Fibroblast of skin of abdomen (primary cell): ENCODE measurements at regions not wholly inside any gene's neighbourhood (a gene's known extent, or its start where the extent isn't known, plus 50 kb on each side); places are given as distances from the start of the nearest gene placed in this dataset.

Source experiments
- DNase-seq: peaks from one replicate; pipeline ENCODE4 v3.0.0-alpha.2; 2013

DNA sequence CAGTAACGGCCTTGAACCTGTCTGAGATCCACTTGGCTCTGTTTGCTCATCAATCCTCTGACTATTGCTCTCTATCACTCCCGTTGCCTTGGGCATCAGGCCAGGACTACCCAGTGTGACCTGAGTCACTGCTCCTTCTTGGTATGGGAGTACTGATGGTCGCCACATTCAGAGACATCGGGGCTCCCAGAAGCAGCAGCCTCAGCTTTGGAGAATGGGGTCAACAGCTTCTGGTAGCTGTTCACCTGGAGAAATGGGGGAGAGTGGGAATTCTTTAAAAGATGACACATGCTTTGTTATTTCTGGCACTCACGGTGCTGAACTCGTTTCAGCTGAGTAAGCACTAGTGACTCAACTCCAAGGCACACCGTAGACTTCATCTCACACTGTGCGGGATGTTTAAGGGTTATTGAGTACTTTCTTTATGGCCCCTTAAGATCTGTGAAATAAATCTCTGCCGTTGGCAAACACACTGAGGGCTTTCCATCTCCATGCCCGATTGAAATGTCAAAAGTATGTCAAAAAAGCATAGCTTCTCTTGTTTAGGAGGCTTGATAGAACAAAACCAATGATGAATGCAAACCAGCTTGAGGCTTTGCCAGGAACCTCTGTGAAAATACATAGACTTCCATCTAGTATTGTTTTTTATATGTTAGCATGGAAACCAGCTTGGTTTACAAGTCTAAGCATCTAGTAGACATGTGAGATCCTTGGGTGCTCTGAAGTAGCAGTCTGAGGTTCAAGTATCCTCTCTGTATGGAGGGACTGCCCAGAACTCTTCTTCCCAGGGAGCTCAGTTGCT lies 333.1 kb downstream of the CXCL12 start:
- peak; percentile 88 for DNase-seq

DNA sequence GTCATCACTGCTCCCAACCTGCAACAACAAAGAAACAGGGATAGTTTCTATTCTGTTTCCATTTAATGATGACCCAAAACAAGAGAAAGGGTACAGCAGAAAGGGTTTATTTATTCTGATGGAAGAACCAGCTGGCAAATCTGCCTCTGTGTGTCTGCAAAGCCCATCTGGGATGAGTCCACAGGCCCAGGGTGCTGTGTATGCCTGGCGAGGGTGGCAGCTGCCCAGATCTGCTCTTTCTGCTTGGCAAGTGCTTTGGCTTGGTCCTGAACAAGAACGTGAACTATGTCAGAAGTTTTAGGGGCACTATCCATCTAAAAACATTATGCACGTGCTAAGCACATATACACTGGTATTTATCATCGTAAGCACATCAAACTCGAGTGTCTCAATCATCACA lies 333.8 kb downstream of the CXCL12 start:
- no peak for DNase-seq

GRCh38 chr10:44049301-44050015 lies 335.4 kb downstream of the CXCL12 start:
- no peak for DNase-seq

- no peak for DNase-seq
These were observed 337.5 kb downstream of the CXCL12 start for GRCh38 chr10:44047361-44047760.

DNA sequence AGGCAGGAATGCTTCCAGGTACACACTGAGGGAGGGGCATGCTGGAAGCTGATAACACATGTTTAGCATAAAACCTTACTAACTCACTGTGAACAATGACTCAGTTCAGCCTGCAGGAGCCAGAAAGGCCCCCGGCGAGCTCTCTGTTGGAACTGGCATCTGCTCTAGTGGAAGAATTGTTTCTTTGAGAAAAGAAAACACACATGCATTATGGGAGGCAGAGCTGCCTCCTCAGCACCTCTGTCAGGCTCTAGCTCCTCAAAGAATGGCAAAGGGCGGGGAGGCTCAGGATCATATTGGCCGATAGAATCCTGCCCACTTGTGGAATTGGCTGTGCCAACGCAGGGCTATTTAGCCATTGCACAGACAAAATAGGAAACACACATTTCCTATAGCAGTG lies 338.3 kb downstream of the CXCL12 start:
- DNase-seq: peak; percentile 53

DNA sequence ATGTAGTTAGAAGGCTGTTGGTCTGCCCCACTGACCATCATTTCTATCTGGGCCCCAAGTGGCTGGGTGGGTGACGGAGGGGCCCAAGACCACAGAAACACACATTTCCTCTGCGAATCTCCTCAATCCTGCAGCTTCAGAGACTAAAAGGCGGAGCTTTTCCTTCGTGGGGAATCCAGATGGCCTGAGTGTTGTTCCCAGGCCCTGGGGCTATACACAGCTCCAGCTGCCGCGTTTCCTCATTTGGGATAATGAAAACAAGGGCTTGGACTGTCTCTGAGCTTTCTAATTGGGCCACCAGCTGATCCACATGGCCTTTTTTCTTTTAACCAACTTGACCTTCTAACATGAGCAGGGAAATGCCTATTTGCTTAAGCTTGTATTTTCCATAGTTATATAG lies 339.9 kb downstream of the CXCL12 start:
- no peak for DNase-seq

DNA sequence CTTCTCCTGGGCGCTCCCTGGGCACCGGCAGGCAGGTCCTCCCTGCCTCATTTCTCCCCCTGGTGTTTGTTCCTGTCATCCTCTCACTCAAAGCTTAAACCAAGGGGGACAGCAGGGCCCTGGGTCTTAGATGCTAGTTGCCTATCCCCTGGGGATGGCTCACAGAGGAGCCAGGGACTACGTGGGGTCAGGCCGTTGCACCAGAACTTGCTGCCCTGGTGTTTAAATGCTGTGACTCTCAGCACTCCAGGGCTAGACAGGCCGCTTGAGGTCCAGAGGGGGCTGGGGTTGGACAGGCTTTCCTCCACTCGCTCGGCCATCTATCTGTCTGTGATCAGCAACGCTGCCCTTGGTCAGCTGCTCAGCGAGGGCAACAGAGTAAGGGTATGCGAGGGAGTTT lies 340.3 kb downstream of the CXCL12 start:
- no peak for DNase-seq

- DNase-seq: no peak
These were observed 341.1 kb downstream of the CXCL12 start for GRCh38 chr10:44043646-44044375.

GRCh38 chr10:44042926-44043602 lies 341.8 kb downstream of the CXCL12 start:
- DNase-seq: no peak

DNA sequence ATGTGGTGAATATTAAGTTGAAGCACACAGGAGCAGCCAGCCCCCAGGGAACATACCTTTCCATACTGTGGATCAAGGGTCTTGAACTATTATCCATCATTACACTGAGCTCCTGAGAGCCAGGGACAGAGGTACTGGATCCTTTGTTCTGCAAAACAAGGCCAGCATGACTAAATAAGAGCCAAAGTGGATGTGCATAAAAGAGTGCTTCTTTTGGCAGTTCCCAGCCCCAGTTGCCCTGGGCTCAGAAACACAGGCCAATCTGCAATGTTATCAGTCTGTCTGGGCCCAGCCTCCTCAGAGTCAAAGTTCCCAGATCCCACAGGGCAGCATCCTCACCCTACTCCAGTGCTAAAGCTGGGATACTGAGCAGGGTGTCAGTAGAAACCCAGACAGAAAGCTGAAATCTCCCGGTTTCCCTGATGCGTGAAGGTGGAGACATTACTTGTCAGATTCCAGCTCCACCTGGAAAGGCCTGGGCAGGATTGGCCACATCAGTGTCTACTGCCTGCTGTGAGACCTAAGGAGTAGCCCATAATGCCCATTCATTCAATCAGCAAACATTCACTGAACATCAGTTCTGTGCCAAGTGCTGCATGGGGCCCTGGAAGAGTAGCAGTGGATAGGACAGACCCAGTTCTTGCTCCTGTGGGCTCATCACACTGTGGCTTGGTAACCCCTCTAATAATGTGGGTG lies 342.7 kb downstream of the CXCL12 start:
- no peak for DNase-seq

GRCh38 chr10:44039599-44039998 lies 345.3 kb downstream of the CXCL12 start:
- DNase-seq: no peak

DNA sequence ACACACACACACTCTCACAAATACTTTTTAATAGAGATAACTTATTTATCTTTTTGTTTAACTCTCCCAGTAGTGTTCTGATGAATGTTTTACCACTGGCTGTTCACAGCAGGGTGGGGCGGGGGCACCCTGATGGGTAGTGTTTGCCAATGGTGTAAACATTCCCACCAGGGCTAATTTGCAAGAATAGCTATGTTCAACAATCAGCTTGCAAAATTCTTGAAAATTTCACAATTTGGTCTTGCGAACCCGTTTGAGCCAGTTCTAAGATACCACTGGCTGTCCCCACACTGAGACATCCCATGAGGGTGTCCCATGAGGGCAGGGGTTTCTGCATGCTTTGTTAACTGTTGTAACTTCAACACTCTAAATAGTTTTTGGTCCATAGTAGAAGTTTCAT lies 348.5 kb downstream of the CXCL12 start:
- no peak for DNase-seq

GRCh38 chr10:44035474-44036197 lies 349.3 kb downstream of the CXCL12 start:
- DNase-seq: no peak

GRCh38 chr10:44034946-44035345 lies 350.0 kb downstream of the CXCL12 start:
- no peak for DNase-seq

DNA sequence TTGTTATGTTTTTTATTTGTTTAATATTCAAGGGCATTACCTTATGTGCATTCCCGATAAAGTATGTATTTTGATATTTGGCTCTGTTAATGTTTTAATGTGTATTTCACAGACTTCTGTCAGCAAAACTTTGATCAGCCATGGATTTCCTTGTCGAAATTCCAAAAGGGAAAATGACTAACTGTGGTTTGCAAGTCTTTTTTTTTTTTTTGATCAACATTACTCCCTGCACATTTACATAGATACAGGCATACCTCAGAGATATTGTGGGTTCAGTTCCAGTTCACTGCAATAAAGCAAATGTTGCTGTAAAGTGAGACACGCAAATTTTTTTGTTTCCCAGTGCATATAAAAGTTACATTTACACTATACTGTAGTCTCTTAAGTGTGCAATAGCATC lies 351.9 kb downstream of the CXCL12 start:
- DNase-seq: peak; percentile 85

DNA sequence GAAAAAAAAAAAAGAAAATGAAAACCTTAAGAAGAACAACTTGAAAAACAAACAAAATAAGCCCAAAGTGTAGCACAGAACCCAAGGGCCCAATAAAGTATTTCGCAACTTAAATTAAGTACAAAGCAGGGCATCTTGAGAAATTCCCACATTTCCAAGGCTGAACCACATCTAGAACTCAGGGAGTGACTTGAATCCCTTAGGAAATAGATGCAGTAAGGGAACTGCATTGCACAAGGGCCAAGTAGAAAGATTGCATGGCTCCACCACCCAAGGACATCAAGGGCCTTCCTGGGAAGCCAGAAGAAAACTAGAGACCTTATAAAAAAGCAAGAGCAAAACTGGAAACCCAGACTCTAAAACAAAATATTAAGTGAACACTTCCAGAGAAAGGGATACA lies 352.7 kb downstream of the CXCL12 start:
- DNase-seq: peak; percentile 29

DNA sequence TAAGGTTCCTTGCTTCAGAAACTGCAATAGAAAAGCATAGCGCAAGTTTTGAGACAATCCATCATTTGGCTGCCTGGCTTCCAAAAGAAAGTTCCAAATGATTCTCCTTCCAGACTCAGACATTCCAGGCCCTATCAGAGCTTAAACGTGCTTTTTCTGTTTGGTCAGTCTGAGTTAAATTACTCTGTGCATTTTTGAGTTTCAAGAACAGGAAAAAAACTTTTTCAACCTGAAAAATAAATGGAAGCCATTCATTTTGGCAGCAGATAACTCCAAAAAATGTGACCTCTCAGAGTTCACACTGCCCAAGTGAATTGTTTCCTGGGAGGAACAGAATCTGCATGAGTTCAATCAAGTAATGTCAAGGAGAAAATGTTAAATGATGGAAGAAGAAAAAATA lies 354.2 kb downstream of the CXCL12 start:
- DNase-seq: peak; percentile 52

GRCh38 chr10:44030132-44030531 lies 354.8 kb downstream of the CXCL12 start:
- DNase-seq: no peak

- DNase-seq: no peak
These were observed 356.3 kb downstream of the CXCL12 start for GRCh38 chr10:44028384-44029137.

DNA sequence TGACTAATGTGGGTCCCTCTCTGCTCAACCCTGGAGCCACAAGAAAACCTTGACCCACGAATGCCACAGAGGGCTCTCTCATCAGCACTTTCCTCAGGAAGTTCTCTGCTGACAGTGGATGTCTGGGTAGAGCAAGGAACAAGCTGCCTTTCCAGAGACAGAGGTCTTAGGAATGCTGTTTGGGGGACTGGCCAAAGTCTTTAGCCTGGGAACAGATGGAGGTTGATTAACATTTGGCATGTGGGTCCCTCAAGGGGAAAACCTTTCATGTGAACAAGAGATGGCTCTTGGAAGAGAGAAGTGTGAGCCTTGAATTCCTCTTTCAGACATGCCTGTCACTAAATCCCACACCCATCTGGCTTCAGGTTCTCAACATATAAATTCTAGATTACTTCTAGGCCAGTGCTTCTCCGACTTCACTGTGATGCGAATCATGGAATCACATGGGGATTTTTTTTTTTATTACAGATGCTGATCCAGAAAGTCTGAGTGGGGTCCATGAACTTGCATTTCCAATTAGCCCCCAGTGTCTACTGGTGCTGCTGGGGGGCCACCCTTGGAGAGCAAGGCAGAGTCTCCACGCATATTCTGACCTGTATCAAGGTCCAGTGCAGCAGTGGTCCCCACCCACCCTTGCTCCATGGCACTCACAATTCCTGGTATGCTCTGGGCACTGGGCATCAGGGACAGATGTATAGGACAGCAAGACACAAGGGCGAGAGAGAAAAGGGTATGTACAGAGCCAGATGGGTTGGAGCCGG lies 360.4 kb downstream of the CXCL12 start:
- DNase-seq: peak; percentile 61
